Natural killer cell treated with Interleukin-12 subunit alpha and Interleukin-12 subunit beta and Interleukin-15 and Interleukin-18, amount 100 ng/mL, for 72 hours (primary cell): ENCODE measurements at regions not wholly inside any gene's neighbourhood (a gene's known extent, or its start where the extent isn't known, plus 50 kb on each side); places are given as distances from the start of the nearest gene placed in this dataset.
"Not testable (repeated sequence)": the region's sequence is repeated elsewhere in the genome, so short reads cannot be mapped to it uniquely, and the experiment has no call there.

Experiments
- ATAC-seq, 2 donors: fragments of 150-1000 bp; cut with Tn5 transposase in 1 of 2; sonication (Bioruptor Pico), chemical (Tn5 transposase) in 1 of 2; 2 replicates each; pipeline ENCODE4 v1.10.0; 2021
- DNase-seq: peaks from one replicate; pipeline ENCODE4 v3.0.0; 2022; ENCODE audit warnings: low spot score
- H3K27ac Mint-ChIP-seq, 2 donors: 1 replicate in 1 of 2; 2 replicates in 1 of 2; pipeline ENCODE4 v1.8.0; 2022; ENCODE audit warnings: mixed read lengths in 2 of 2, mild to moderate bottlenecking in 1 of 2, moderate library complexity in 1 of 2
- H3K27me3 Mint-ChIP-seq, 2 donors: 1 replicate in 1 of 2; 2 replicates in 1 of 2; pipeline ENCODE4 v1.8.0; 2022; ENCODE audit warnings: mixed read lengths in 2 of 2
- H3K36me3 Mint-ChIP-seq: one replicate; pipeline ENCODE4 v1.8.0; 2022; ENCODE audit warnings: mixed read lengths
- H3K4me1 Mint-ChIP-seq, 2 donors: 1 replicate in 1 of 2; 2 replicates in 1 of 2; pipeline ENCODE4 v1.8.0; 2022; ENCODE audit warnings: low read depth in 2 of 2, mixed read lengths in 2 of 2, mild to moderate bottlenecking in 1 of 2
- H3K4me3 Mint-ChIP-seq: one replicate; pipeline ENCODE4 v1.8.0; 2022; ENCODE audit warnings: mixed read lengths
- H3K9me3 Mint-ChIP-seq: 2 replicates; pipeline ENCODE4 v1.8.0; 2022; ENCODE audit warnings: mixed read lengths

GRCh38 chr12:91706466-91706865, 439.2 kb downstream of the BTG1 start:
- DNase-seq (no peak), ATAC-seq (no peak)
- Mint-ChIP-seq H3K4me3 (no peak overlapping the region), H3K4me1 (no peaks in the 10 kb centered on the region), H3K27me3 (peaks cover 7% of the 10 kb centered on the region in 2 donors), H3K9me3 (no peaks in the 10 kb centered on the region), H3K36me3 (no peaks in the 10 kb centered on the region), H3K27ac (no peak overlapping the region)

GRCh38 chr12:91704446-91704845, 441.2 kb downstream of the BTG1 start:
- Mint-ChIP-seq H3K36me3 (no peaks in the 10 kb centered on the region), H3K27me3 (peaks cover 7 to 9% of the 10 kb centered on the region in 2 donors), H3K4me3 (no peak overlapping the region), H3K4me1 (no peaks in the 10 kb centered on the region), H3K9me3 (no peaks in the 10 kb centered on the region), H3K27ac (no peak overlapping the region)
- ATAC-seq (no peak), DNase-seq (no peak)

GRCh38 chr12:91703491-91704283, 442.0 kb downstream of the BTG1 start:
- H3K27me3 Mint-ChIP-seq, result peaks cover 7 to 9% of the 10 kb centered on the region in 2 donors
- ATAC-seq (no peak), DNase-seq (no peak)
- H3K4me1 Mint-ChIP-seq, result no peaks in the 10 kb centered on the region
- no peak overlapping the region for H3K4me3 Mint-ChIP-seq
- H3K27ac Mint-ChIP-seq, result no peak overlapping the region
- H3K36me3 Mint-ChIP-seq, result peaks cover 6% of the 10 kb centered on the region
- H3K9me3 Mint-ChIP-seq, result no peaks in the 10 kb centered on the region

GRCh38 chr12:91702843-91703425, 442.7 kb downstream of the BTG1 start:
- ATAC-seq (no peak), DNase-seq (no peak)
- Mint-ChIP-seq H3K27me3 (peaks cover 7 to 9% of the 10 kb centered on the region in 2 donors), H3K4me1 (no peaks in the 10 kb centered on the region), H3K27ac (no peak overlapping the region), H3K9me3 (no peaks in the 10 kb centered on the region), H3K36me3 (peaks cover 7% of the 10 kb centered on the region), H3K4me3 (no peak overlapping the region)

- no peak overlapping the region for H3K27ac Mint-ChIP-seq
- ATAC-seq, result no peak
- no peaks in the 10 kb centered on the region for H3K4me1 Mint-ChIP-seq
- no peak for DNase-seq
- H3K4me3 Mint-ChIP-seq, result no peak overlapping the region
- peaks cover 7% of the 10 kb centered on the region for H3K36me3 Mint-ChIP-seq
- peaks cover 7% of the 10 kb centered on the region for H3K9me3 Mint-ChIP-seq
- peaks cover 0 to 6% of the 10 kb centered on the region in 2 donors for H3K27me3 Mint-ChIP-seq
Observed at GRCh38 chr12:91695964-91696363, 449.7 kb downstream of the BTG1 start.

GRCh38 chr12:91695406-91695805, 450.2 kb downstream of the BTG1 start:
- H3K4me3 Mint-ChIP-seq, H3K4me1 Mint-ChIP-seq, H3K36me3 Mint-ChIP-seq, H3K27ac Mint-ChIP-seq, H3K9me3 Mint-ChIP-seq, H3K27me3 Mint-ChIP-seq, ATAC-seq, DNase-seq: not testable (repeated sequence)

- DNase-seq, result no peak
- no peak for ATAC-seq
- Mint-ChIP-seq H3K27ac (no peak overlapping the region), H3K27me3 (peaks cover 0 to 3% of the 10 kb centered on the region in 2 donors), H3K36me3 (no peaks in the 10 kb centered on the region), H3K4me1 (peaks cover 8 to 10% of the 10 kb centered on the region in 2 donors), H3K4me3 (no peak overlapping the region), H3K9me3 (no peaks in the 10 kb centered on the region)
Observed at GRCh38 chr12:91690531-91690930, 455.1 kb downstream of the BTG1 start.

- no peak overlapping the region for H3K27ac Mint-ChIP-seq
- H3K27me3 Mint-ChIP-seq, result peaks cover 0 to 3% of the 10 kb centered on the region in 2 donors
- no peaks in the 10 kb centered on the region for H3K9me3 Mint-ChIP-seq
- no peaks in the 10 kb centered on the region for H3K36me3 Mint-ChIP-seq
- no peak overlapping the region for H3K4me3 Mint-ChIP-seq
- no peak for ATAC-seq
- H3K4me1 Mint-ChIP-seq, result peaks cover 8 to 10% of the 10 kb centered on the region in 2 donors
- no peak for DNase-seq
Observed at GRCh38 chr12:91687052-91688017, 458.3 kb downstream of the BTG1 start.

GRCh38 chr12:91685917-91686316, 459.7 kb downstream of the BTG1 start:
- no peaks in the 10 kb centered on the region for H3K9me3 Mint-ChIP-seq
- no peak for ATAC-seq
- peaks cover 0 to 3% of the 10 kb centered on the region in 2 donors for H3K27me3 Mint-ChIP-seq
- H3K4me1 Mint-ChIP-seq, result peaks cover 8 to 10% of the 10 kb centered on the region in 2 donors
- H3K27ac Mint-ChIP-seq, result no peak overlapping the region
- no peak for DNase-seq
- no peaks in the 10 kb centered on the region for H3K36me3 Mint-ChIP-seq
- H3K4me3 Mint-ChIP-seq, result no peak overlapping the region

- no peaks in the 10 kb centered on the region for H3K4me1 Mint-ChIP-seq
- DNase-seq, result no peak
- H3K36me3 Mint-ChIP-seq, result no peaks in the 10 kb centered on the region
- no peaks in the 10 kb centered on the region for H3K27me3 Mint-ChIP-seq
- no peaks in the 10 kb centered on the region for H3K9me3 Mint-ChIP-seq
- no peak for ATAC-seq
- no peak overlapping the region for H3K27ac Mint-ChIP-seq
- H3K4me3 Mint-ChIP-seq, result no peak overlapping the region
Observed at GRCh38 chr12:91681751-91682150, 463.9 kb downstream of the BTG1 start.

GRCh38 chr12:91680864-91681263, 464.8 kb downstream of the BTG1 start:
- no peak for DNase-seq
- H3K27me3 Mint-ChIP-seq, result no peaks in the 10 kb centered on the region
- no peaks in the 10 kb centered on the region for H3K36me3 Mint-ChIP-seq
- H3K9me3 Mint-ChIP-seq, result no peaks in the 10 kb centered on the region
- no peak for ATAC-seq
- H3K4me1 Mint-ChIP-seq, result no peaks in the 10 kb centered on the region
- H3K27ac Mint-ChIP-seq, result no peak overlapping the region
- no peak overlapping the region for H3K4me3 Mint-ChIP-seq

- Mint-ChIP-seq H3K36me3 (no peaks in the 10 kb centered on the region), H3K27me3 (peaks cover 0 to 3% of the 10 kb centered on the region in 2 donors), H3K4me3 (no peak overlapping the region), H3K9me3 (no peaks in the 10 kb centered on the region), H3K4me1 (no peaks in the 10 kb centered on the region), H3K27ac (no peak overlapping the region)
- no peak for ATAC-seq
- no peak for DNase-seq
Observed at GRCh38 chr12:91677556-91677955, 468.1 kb downstream of the BTG1 start.

GRCh38 chr12:91675401-91675800, 470.2 kb downstream of the BTG1 start:
- no peak overlapping the region for H3K4me3 Mint-ChIP-seq
- no peaks in the 10 kb centered on the region for H3K4me1 Mint-ChIP-seq
- ATAC-seq, result no peak
- H3K27ac Mint-ChIP-seq, result no peak overlapping the region
- H3K36me3 Mint-ChIP-seq, result no peaks in the 10 kb centered on the region
- H3K9me3 Mint-ChIP-seq, result no peaks in the 10 kb centered on the region
- H3K27me3 Mint-ChIP-seq, result peaks cover 8 to 9% of the 10 kb centered on the region in 2 donors
- DNase-seq, result no peak

GRCh38 chr12:91672130-91672529, 473.5 kb downstream of the BTG1 start:
- ATAC-seq (no peak), DNase-seq (no peak)
- Mint-ChIP-seq H3K27me3 (peaks cover 8 to 9% of the 10 kb centered on the region in 2 donors), H3K4me1 (no peaks in the 10 kb centered on the region), H3K36me3 (peaks cover 4% of the 10 kb centered on the region), H3K9me3 (no peaks in the 10 kb centered on the region), H3K27ac (no peak overlapping the region), H3K4me3 (no peak overlapping the region)
